Nucleus accumbens (tissue), 56 donors: ENCODE measurements at regions not wholly inside any gene's neighbourhood (a gene's known extent, or its start where the extent isn't known, plus 50 kb on each side); places are given as distances from the start of the nearest gene placed in this dataset.

Experiments
- DNase-seq, 56 donors: peaks; one replicate each; lab custom pipeline; 2025; lab: John Stamatoyannopoulos, UW

DNA sequence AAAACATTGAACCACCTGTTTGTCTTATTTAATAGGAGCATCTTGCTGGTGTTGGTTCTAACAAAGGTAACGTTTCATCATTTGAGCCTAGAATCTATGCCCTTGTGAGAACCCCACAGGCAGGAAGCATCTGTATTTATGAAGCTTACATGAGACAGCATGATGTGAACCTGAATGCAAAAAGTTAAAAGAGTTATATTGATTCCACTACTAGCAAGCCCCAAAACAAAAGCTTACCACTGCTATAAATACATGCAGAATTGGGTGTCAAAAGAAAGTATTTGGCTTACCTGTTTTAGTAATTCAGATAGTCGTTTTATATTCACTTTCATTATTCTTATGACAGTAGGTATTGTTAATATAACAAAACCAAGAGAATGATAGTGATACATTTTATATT, 301.2 kb upstream of the ADGRL2 start:
- no peak for DNase-seq

DNA sequence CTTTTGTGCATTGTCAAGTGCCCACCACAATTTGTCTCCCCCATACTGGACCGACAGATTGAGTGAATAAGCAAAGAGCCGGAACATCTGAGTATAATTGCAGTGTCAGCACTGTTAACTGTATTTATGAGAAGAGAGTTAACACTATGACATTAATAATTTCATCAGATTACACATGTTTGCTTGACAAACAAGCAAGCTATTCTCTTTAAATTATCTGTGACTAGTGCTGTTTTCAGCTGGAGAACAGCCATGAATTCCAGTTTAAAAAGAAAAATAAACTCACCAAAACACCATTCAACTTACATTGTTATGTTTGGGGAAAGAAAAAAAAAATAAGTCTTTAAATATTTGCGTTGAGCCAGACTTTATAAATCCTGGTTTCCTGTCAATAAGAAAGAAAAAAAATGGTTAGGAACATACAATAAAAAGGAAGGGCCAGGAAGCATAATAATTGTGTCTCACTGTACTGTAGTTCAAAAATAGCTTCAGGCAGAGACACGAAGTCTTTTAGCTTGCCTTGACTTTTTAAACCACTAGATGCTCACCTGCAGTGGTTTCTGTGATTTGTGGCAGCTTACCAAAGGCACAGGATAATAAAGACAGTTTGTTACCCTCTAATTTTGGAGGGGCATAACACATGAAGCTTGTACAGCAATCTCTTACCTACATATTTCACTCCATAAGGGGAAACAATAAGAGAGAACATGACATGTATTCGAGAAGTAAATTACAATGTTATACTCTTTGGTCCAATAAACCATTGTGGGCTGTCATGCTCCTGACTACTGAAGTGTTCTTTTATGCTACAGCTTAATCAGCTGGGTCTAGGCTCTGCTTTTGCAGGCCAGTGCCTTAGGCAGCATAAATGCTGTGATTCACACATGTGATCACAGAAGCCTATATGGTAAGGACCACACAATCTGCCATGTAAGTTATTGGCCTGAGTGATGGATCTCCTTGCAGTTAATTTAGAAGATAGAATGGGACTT, 302.0 kb upstream of the ADGRL2 start:
- DNase-seq, result no peak

DNA sequence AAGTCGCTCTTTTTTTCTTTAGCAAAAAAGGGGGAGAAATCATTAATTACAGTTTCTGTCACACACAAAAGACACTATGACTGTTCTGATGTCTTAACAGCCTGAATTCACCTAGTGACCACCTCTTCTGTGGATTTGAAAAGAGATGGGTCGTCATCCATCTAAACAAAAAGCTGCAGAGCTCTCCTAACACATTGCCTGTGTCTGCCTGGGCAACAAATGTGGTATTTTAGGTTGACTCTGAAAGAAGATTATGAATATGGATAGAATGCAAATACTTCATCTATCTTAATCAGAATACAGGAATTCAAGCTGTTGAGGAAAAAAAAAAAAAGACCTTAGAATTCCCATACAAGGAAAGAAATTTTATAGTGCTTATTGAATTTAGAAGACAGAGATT, 304.4 kb upstream of the ADGRL2 start:
- DNase-seq, result no peak

DNA sequence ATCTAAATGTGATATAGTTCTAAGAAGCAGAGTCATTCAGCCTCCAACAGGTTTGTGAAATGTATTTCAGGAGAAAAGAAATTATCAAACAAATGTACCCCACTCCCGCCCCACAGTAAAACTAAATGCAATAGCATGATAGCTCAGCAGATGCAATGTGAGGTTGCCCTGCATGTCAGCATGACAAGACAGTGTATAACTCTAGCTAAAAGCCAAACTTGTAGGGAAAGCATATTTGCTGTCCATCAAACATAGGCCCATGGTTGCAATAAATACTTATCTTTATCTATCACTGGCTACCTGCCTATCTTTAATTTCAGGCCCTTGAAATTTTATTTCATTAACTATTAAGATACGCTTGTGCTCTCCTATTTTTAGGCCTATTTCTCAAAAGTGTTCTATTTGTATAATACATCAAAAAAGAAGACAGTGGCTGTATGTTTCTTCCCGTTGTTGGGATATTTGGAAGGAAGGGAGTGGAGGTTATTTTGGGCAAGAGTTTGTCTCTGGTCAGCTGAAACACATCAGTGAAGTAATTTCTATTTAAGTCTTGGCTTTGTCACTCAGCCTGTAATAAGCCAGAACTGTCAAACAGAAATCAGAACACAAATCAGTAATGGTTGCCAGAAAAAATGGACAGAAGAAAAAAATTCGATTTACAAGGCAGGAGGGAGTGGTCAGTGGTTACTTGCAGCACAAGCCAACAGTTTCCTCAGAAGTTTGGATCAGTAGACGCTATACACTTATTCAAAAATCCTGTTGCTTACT, 307.4 kb upstream of the ADGRL2 start:
- DNase-seq, result no peak

DNA sequence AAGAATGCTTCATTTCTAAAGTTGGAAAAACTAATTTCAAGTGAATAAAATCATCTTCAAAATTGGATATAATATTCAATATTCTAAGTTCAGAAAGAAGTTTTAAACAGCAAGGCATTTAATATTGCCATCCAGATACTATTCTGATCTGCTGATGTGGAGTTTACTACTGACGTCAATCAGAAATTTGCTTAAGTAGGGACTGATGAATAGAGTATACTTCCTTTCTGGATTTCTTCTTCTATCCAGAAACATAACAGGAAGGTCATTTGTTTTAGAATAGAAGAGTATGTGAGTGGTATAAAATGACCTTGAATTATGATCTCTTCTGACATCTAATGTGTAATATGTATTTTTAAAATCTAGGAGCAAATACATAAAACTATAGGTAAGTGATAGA, 308.1 kb upstream of the ADGRL2 start:
- DNase-seq, result no peak

DNA sequence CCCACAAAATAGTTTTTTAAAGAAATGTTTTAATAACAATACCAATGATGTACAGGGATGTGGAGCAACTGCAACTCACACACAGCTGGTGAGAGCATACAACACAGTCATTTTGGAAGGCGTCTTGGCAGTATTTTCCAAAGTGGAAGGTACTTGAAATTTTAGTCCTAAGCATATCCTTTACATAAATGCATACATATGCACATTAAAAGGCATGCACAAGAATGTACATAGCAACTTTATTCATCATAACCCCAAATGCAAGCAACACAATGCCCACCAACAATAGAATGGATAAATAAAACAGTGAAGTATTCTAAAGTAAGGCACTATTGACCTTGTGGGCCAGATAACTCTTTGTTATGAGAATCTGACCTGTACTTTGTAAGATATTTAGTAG, 310.1 kb upstream of the ADGRL2 start:
- no peak for DNase-seq

DNA sequence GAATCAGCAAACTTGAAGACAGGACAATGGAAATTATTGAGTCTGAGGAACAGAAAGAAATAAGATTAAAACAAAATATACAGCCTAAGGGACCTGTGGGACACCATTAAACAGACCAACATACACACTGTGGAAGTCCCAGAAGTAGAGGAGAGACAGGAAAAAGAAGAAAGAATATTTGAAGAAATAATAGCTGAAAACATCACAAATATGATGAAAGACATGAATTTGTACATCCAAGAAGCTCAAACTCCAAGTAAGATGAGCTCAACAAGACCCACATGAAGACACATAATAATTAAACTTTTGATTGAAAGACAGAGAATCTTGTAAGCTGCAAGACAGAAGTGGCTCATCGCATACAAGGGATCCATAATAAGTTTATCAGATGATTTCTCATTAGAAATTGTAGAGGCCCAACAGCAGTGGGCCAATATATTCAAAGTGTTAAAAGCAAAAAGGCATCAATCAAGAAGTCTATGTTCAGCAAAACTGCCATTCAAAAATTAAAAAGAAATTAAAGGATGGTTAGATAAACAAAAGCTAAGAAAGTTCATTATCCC, 311.3 kb upstream of the ADGRL2 start:
- no peak for DNase-seq

DNA sequence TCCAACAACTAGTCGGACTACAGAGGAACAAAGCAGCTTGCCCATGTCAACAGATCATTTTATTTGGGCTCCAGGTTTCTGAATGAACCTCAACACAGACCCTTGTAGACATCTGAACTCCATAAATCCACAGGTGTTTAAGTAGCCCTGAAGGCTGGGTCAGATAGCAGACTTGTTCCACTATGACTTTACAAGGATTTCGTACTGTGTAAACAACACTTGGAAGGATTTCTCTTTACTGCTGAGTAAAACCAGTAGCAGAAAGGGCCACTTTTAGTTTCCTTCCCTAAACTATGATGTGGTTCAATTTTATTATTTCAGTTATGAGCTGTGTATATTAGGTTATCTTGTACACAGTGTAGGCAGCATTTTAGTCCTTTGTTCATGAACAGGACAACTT, 316.4 kb upstream of the ADGRL2 start:
- no peak for DNase-seq

DNA sequence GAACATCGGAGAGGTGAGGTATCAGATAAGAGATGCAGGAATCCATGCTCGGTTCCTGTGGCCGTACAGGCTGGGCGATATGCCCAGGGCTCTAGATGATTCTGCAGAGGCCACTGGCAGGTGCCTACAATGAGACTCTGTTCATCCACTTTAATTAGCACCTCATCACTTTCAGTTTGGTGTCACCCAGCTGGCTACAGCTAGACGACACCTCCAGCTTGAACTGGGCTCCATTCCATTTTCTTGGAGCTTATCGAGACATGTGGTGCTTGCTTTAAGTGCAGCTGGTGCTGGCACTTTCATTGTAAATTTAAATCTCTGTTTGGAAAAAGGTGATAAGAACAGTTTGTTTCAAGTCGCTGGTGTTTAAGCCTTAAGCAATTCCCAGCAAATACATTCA, 322.5 kb upstream of the ADGRL2 start:
- DNase-seq, result no peak

DNA sequence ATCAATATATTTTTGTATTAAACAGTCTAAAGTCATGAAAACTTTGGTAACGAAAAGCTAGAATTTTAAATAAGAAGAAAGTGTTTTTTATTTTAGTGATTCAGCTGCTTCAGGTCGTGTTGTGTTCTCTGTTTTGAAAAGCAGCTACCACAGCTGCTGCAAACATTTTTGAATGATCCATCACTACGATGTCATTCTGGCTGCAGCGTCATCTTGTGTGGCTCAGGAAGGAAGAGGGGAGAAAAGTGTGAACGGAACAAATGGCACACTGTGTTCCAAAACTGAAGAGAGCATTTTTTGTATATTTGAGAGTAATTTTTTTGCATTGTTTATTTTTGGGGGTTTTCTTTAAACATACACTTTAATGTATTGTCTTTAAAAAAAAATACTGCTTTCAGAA, 323.0 kb upstream of the ADGRL2 start:
- no peak for DNase-seq

DNA sequence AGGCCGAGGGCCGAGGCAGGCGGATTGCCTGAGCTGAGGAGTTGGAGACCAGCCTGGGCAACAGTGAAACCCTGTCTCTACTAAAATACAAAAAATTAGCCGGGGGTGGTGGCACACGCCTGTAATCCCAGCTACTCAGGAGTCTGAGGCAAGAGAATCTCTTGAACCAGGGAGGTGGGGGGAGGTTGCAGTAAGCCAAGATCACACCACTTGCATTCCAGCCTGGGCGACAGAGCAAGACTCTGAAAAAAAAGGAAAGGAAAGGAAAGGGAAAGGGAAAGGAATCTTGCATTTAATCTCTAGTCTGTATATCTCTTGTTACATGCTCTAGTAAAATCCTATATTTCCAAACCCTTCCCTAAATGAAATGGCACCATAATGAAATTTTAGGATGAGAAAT, 328.3 kb upstream of the ADGRL2 start:
- no peak for DNase-seq

DNA sequence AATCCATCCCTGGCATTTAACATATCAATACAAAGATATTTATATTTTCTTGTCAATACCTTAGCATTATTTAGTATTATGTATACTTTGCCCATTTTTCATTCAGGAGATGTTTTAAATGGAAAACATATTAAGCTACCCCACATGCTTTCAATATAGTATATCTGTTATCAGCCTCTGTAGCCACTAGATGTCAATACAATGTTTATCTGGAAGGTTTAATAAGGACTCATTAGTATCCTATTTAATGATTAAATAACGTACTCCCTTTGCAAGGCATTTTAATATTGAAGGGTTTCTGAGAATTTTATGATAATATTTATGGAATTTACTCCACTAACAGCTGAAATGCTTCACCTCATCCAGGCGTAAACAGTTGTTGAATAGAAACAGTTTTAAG, 329.5 kb upstream of the ADGRL2 start:
- DNase-seq, result no peak

DNA sequence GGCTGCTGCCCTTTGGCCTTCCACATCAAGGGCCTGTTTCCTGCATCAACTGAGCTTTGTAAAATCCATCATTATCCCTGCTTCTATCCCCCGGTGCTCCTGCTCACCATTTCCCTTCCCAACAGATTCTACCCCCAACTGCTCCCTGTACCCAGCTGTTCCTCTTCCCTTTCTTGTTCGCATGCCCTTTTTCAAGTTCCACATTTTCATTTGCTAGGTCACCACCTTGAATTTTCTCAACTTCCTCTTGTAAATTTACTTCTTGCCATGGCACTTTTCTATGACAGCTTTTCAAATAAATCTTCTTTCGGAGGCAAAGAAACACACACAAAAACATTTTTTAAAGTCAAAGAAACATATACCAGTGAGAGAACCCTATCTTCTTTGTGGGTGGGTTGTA, 330.5 kb upstream of the ADGRL2 start:
- no peak for DNase-seq

DNA sequence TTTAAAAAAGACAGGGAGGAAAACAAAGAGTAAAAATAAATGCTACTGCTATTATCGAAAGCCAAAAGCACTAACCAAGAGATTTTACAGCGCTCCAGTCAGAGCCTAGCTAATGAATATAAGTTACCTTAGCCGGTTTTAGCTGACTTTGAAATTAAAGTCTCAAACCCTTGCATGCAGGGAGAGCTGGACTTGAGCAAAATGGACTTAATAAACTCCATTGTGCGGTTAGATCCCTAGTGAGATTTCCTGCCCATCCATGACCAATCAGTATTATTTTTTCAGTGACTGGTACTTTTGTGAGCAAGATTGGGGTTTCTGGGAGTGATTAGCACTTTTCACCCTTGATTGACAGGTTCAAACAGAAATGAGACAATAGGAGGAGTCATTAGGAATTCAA, 333.4 kb upstream of the ADGRL2 start:
- no peak for DNase-seq

DNA sequence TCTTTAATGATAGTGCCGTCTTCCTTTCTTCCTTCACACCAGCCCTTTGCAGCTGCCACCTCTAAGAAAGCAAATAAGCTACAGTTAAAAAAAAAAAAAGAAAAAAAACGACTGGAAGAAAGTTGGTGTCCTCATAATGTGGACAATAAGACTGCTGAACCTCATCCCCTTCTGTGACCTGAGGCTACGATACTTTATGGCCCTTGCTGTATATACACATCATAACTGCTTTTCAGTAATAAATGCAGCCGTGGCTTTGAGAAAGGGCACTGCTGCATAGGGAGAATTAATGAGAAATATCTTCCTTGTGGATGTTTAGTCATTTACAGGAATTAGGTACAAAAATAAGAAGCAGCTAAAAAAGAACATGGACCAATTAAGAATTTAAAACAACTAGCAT, 333.8 kb upstream of the ADGRL2 start:
- DNase-seq, result no peak

DNA sequence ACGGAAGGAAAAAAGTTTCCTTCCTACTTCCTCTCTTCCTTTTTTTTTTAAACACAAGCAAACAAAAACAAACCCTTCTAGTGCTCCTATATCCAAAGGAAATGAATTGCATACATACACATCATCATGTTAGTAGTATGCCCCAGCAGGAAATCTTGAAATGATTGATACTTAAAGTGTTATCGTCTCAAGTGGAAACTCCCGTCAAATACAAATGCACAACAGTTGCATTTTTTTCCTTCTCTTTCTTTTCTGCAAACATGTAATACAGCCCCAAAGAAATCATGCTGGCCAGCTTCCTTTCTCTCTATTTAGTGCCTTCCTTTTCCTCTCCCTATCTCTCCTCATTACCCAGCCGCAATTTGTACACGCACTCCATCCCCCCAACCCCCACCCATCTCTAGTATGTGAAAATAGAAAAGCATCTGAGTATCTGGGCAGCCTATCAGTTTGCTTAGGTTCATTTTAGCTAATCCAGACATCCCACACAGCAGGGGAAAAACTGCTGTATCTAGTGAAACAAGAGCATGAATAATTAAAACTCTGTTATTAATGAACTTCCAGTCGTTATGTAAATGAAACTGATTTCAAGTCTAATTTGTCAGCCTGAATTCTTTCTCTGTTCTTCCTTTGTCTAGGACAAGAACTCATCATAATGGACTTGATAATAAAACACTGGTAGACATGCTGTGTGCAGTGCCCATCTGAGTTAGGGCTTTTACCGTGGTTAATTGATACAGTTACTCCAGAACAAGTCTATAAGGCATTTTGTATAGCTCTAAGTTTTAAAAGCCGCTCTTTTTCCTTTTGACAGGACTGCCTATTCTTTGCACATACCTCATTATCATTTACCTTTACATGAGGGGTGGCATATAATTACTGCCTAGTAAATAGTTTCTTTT, 336.5 kb upstream of the ADGRL2 start:
- no peak for DNase-seq

DNA sequence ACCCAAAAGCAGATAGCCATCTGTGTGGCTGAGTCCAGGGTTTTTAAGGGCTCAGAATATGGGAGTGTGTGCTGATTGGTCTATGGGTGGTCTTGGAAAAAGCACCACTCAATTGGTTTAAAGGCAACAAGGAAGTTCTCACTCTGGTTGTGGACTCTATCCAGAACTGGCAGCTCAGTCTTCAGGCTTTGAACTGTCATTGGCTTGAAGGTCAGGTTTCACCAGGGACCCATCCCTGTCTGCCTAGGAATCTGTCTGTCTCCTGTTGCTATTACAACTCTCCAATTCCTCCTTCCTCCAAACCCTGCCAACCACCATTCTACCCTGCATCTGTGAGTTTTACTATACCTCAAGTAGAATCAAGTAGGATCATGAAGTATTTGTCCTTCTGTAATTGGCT, 341.7 kb upstream of the ADGRL2 start:
- DNase-seq, result no peak

DNA sequence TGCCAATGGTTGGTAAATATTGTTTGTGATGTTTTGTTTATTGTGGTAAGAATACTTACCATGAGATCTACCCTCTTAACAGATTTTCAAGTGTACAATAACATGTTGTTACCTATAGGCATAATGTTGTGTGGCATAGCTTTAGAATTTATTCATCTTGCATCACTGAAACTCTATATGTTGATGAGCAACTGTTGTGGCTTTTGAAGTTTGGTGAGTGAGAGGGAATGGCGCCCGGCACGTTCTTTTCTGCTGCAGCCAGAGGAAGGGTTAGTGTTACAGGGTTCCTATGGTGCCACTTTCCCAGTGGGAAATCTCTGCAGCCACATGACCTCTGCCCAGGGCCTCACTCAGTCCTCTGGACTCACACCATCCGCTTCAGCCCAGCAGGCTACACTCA, 342.5 kb upstream of the ADGRL2 start:
- no peak for DNase-seq

DNA sequence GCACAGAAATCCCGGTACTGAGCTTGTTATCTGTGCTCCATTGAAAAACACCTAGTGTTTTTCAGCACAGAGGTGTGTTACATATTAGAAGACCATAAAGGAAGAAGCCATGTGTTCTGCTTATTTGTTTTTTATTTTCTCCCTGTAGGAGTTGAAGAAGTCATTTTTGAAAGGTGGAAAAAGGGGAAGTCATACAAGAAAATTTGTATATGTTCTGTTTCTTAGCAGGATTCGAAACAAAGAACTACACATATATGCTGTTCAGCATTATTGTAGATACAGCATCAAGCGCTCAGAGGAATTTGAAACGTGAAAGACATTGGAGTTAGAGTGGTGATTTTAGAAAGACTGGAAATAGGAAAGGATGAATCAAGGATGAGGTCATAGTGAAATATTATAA, 345.3 kb upstream of the ADGRL2 start:
- no peak for DNase-seq

DNA sequence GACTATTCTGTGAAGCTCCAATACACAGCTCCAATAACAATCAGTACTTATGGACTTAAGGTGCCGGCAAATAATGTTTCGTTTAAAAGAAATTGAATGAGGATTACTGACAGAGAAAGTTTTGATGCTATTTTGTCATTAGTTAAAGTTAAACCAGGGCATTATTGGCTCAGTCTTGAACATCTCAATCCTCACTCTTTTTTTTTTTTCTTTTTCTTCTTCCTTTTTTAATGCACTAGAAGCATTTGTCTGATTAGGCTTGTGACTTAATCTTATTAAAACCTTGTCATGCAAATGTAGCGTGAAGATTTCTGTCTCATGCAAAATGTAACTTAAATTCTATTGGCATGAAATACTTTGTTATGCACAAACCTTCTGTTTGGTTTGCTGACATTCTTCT, 346.8 kb upstream of the ADGRL2 start:
- DNase-seq, result no peak

DNA sequence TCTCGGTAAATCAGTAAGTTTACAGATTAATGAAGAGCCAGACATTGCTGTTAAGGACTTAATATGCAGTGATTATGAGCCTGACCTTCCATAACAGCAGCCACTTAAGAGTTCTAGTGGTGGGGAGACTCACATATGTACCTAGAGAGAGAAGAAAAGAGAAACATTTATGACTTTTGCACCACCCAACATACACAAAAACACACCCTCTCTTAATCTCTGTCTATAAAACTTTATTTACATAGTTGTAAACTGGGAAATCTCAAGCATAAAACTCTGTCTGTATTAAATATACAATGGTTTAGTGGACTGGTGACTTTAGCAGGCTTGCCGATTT, 347.4 kb upstream of the ADGRL2 start:
- no peak for DNase-seq
